NT2/D1 (cell line): ENCODE measurements at regions not wholly inside any gene's neighbourhood (a gene's known extent, or its start where the extent isn't known, plus 50 kb on each side); places are given as distances from the start of the nearest gene placed in this dataset.

Experiments
- SUZ12 ChIP-seq: IDR thresholded peaks from 2 replicates; pipeline ENCODE4 v1.6.1; 2011; ENCODE audit not compliant: insufficient read length, insufficient read depth; ENCODE audit errors: extremely low read depth
- YY1 ChIP-seq: IDR thresholded peaks from 2 replicates; pipeline ENCODE4 v1.6.1; 2011; ENCODE audit not compliant: insufficient read length, insufficient read depth
- ZNF274 ChIP-seq: IDR thresholded peaks from 2 replicates; pipeline ENCODE4 v1.6.1; 2011; ENCODE audit warnings: mild to moderate bottlenecking, low read depth, low read length

GRCh38 chr5:38039826-38040225 lies 200.0 kb upstream of the GDNF start:
- TF ChIP-seq SUZ12 (no peak), ZNF274 (no peak), YY1 (no peak)
